ENCODE measurements at regions not wholly inside any gene's neighbourhood (a gene's known extent, or its start where the extent isn't known, plus 50 kb on each side); places are given as distances from the start of the nearest gene placed in this dataset.

- Histone ChIP-seq H3K4me3 (ENCODE audit: insufficient read depth, low read length) (no peak overlapping the region), H3K4me2 (ENCODE audit: insufficient read depth, low read length) (no peak overlapping the region), H3K9me3 (ENCODE audit: low read depth, low read length) (no peaks in the 10 kb centered on the region), H2AFZ (ENCODE audit: low read length) (no peak overlapping the region), H3K27ac (ENCODE audit: low read depth, low read length) (no peak overlapping the region), H3K27me3 (ENCODE audit: insufficient read depth, low read length) (no peaks in the 10 kb centered on the region), H4K20me1 (ENCODE audit: insufficient read depth, low read length) (no peaks in the 10 kb centered on the region), H3K36me3 (ENCODE audit: insufficient read depth, low read length) (no peaks in the 10 kb centered on the region), H3K79me2 (ENCODE audit: insufficient read depth, low read length) (no peaks in the 10 kb centered on the region), H3K4me1 (ENCODE audit: insufficient read depth, low read length) (no peaks in the 10 kb centered on the region)
- TF ChIP-seq CTCF (IDR thresholded peaks at IDR 0.05; ENCODE audit: extremely low read depth, low read depth, low read length) = no peak
- no peak for DNase-seq (ENCODE audit: insufficient read length, low spot score, missing footprints)
These were observed 121.9 kb upstream of the PRL start for GRCh38 chr6:22418714-22419113.

- H3K4me1 ChIP-seq (ENCODE audit: insufficient read depth, low read length) = no peaks in the 10 kb centered on the region
- TF ChIP-seq CTCF (IDR thresholded peaks at IDR 0.05; ENCODE audit: extremely low read depth, low read depth, low read length) = no peak
- no peak overlapping the region for H3K27ac ChIP-seq (ENCODE audit: low read depth, low read length)
- DNase-seq (ENCODE audit: insufficient read length, low spot score, missing footprints) = peak; percentile 59
- H3K36me3 ChIP-seq (ENCODE audit: insufficient read depth, low read length) = no peaks in the 10 kb centered on the region
- H3K79me2 ChIP-seq (ENCODE audit: insufficient read depth, low read length) = no peaks in the 10 kb centered on the region
- no peak overlapping the region for H3K4me3 ChIP-seq (ENCODE audit: insufficient read depth, low read length)
- no peak overlapping the region for H2AFZ ChIP-seq (ENCODE audit: low read length)
- H3K27me3 ChIP-seq (ENCODE audit: insufficient read depth, low read length) = no peaks in the 10 kb centered on the region
- H3K9me3 ChIP-seq (ENCODE audit: low read depth, low read length) = no peaks in the 10 kb centered on the region
- no peak overlapping the region for H3K4me2 ChIP-seq (ENCODE audit: insufficient read depth, low read length)
- H4K20me1 ChIP-seq (ENCODE audit: insufficient read depth, low read length) = no peaks in the 10 kb centered on the region
These were observed 124.4 kb upstream of the PRL start for GRCh38 chr6:22421198-22421597.

- Histone ChIP-seq H3K27ac (ENCODE audit: low read depth, low read length) (no peak overlapping the region), H3K36me3 (ENCODE audit: insufficient read depth, low read length) (no peaks in the 10 kb centered on the region), H3K4me1 (ENCODE audit: insufficient read depth, low read length) (no peaks in the 10 kb centered on the region), H4K20me1 (ENCODE audit: insufficient read depth, low read length) (no peaks in the 10 kb centered on the region), H2AFZ (ENCODE audit: low read length) (no peak overlapping the region), H3K4me2 (ENCODE audit: insufficient read depth, low read length) (no peak overlapping the region), H3K9me3 (ENCODE audit: low read depth, low read length) (no peaks in the 10 kb centered on the region), H3K79me2 (ENCODE audit: insufficient read depth, low read length) (no peaks in the 10 kb centered on the region), H3K4me3 (ENCODE audit: insufficient read depth, low read length) (no peak overlapping the region), H3K27me3 (ENCODE audit: insufficient read depth, low read length) (no peaks in the 10 kb centered on the region)
- no peak for TF ChIP-seq CTCF (IDR thresholded peaks at IDR 0.05; ENCODE audit: extremely low read depth, low read depth, low read length)
- DNase-seq (ENCODE audit: insufficient read length, low spot score, missing footprints) = no peak
These were observed 127.4 kb upstream of the PRL start for GRCh38 chr6:22424196-22424595.

- H3K27me3 ChIP-seq (ENCODE audit: insufficient read depth, low read length) = no peaks in the 10 kb centered on the region
- DNase-seq (ENCODE audit: insufficient read length, low spot score, missing footprints) = no peak
These were observed 135.2 kb upstream of the PRL start for GRCh38 chr6:22432060-22432459.

More at GRCh38 chr6:22432060-22432459, 135.2 kb upstream of the PRL start:
- no peaks in the 10 kb centered on the region for H4K20me1 ChIP-seq (ENCODE audit: insufficient read depth, low read length)
- no peaks in the 10 kb centered on the region for H3K9me3 ChIP-seq (ENCODE audit: low read depth, low read length)
- no peak for TF ChIP-seq CTCF (IDR thresholded peaks at IDR 0.05; ENCODE audit: extremely low read depth, low read depth, low read length)
- no peaks in the 10 kb centered on the region for H3K4me1 ChIP-seq (ENCODE audit: insufficient read depth, low read length)
- H3K36me3 ChIP-seq (ENCODE audit: insufficient read depth, low read length) = no peaks in the 10 kb centered on the region
- H3K4me2 ChIP-seq (ENCODE audit: insufficient read depth, low read length) = no peak overlapping the region
- H2AFZ ChIP-seq (ENCODE audit: low read length) = no peak overlapping the region
- no peak overlapping the region for H3K27ac ChIP-seq (ENCODE audit: low read depth, low read length)
- no peak overlapping the region for H3K4me3 ChIP-seq (ENCODE audit: insufficient read depth, low read length)
- H3K79me2 ChIP-seq (ENCODE audit: insufficient read depth, low read length) = no peaks in the 10 kb centered on the region

Data from osteoblast (primary cell).